Body of pancreas (tissue), 4 donors: ENCODE measurements at regions not wholly inside any gene's neighbourhood (a gene's known extent, or its start where the extent isn't known, plus 50 kb on each side); places are given as distances from the start of the nearest gene placed in this dataset.

Experiments used
- POLR2A ChIP-seq, 3 donors: fragments of 450-650 bp; IDR thresholded peaks; one replicate each; pipeline ENCODE4 v1.6.1; 2016; ENCODE audit warnings: antibody characterized with exemption in 3 of 3, mild to moderate bottlenecking in 2 of 3
- TF ChIP-seq, protein P1 (sequence below), 7 experiments: fragments of 450-650 bp in 4 of 7; fragments of 200-600 bp in 3 of 7; sonication (generic) in 3 of 7; IDR thresholded peaks; one replicate each; pipeline ENCODE4 v1.5.1; 2016 to 2019; ENCODE audit warnings: antibody characterized with exemption in 7 of 7

DNA sequence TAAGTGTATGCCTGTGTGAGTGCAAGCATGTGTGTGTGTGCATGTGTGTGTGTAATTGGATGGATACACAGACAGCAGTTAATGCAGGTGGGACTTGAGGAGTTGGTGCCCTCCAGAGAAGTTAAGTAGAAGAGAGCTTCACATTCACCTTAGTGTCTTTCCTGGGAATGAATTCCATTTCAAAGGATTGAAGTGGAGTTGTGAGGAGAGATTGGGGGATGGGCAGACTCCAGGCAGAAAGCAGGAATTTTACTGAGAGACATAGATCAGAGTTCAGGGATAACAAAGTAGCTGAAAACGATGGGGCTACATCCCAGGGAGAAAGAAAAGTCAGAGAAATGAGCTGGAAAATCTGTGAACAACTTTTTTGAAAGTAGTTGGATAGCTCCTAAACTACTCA, 464.4 kb downstream of the TCERG1L start:
- TF ChIP-seq, protein P1, sequence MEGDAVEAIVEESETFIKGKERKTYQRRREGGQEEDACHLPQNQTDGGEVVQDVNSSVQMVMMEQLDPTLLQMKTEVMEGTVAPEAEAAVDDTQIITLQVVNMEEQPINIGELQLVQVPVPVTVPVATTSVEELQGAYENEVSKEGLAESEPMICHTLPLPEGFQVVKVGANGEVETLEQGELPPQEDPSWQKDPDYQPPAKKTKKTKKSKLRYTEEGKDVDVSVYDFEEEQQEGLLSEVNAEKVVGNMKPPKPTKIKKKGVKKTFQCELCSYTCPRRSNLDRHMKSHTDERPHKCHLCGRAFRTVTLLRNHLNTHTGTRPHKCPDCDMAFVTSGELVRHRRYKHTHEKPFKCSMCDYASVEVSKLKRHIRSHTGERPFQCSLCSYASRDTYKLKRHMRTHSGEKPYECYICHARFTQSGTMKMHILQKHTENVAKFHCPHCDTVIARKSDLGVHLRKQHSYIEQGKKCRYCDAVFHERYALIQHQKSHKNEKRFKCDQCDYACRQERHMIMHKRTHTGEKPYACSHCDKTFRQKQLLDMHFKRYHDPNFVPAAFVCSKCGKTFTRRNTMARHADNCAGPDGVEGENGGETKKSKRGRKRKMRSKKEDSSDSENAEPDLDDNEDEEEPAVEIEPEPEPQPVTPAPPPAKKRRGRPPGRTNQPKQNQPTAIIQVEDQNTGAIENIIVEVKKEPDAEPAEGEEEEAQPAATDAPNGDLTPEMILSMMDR (IDR thresholded peaks at IDR 0.05) = no peak
- TF ChIP-seq POLR2A (IDR thresholded peaks at IDR 0.05) = no peak
